ENCODE measurements at regions not wholly inside any gene's neighbourhood (a gene's known extent, or its start where the extent isn't known, plus 50 kb on each side); places are given as distances from the start of the nearest gene placed in this dataset.

- TF ChIP-seq CTCF (IDR thresholded peaks at IDR 0.05), result no peak
- no peak for TF ChIP-seq EP300 (IDR thresholded peaks at IDR 0.05; ENCODE audit: borderline replicate concordance in 1 of 2, low read depth in 1 of 2, low read length in 1 of 2)
- no peak for TF ChIP-seq TCF12 (IDR thresholded peaks at IDR 0.05)
- no peak for TF ChIP-seq EZH2phosphoT487 (IDR thresholded peaks at IDR 0.05; ENCODE audit: borderline replicate concordance, low read depth)
- no peak for TF ChIP-seq JUND (IDR thresholded peaks at IDR 0.05)
- TF ChIP-seq TAF1 (IDR thresholded peaks at IDR 0.05; ENCODE audit: borderline replicate concordance, low read depth, low read length), result no peak
- TF ChIP-seq MAX (IDR thresholded peaks at IDR 0.05; ENCODE audit: low read depth), result no peak
Observed at GRCh38 chr5:175274171-175274570, 169.8 kb downstream of the DRD1 start.

Measured in SK-N-SH (cell line).